Osteocyte (in vitro differentiated cells): ENCODE measurements at regions not wholly inside any gene's neighbourhood (a gene's known extent, or its start where the extent isn't known, plus 50 kb on each side); places are given as distances from the start of the nearest gene placed in this dataset.

Source experiments
- DNase-seq: peaks from one replicate; pipeline ENCODE4 v3.0.0; 2021; ENCODE audit warnings: mixed read lengths; ENCODE audit not compliant: unreplicated experiment; ENCODE audit errors: extremely low spot score
- H3K27ac Mint-ChIP-seq: one replicate; pipeline ENCODE4 v1.8.0; 2021; ENCODE audit warnings: mild to moderate bottlenecking, mixed read lengths; ENCODE audit not compliant: unreplicated experiment
- H3K27me3 Mint-ChIP-seq: one replicate; pipeline ENCODE4 v1.8.0; 2021; ENCODE audit warnings: mixed read lengths; ENCODE audit not compliant: unreplicated experiment
- H3K36me3 Mint-ChIP-seq: one replicate; pipeline ENCODE4 v1.8.0; 2021; ENCODE audit warnings: mixed read lengths; ENCODE audit not compliant: unreplicated experiment
- H3K4me1 Mint-ChIP-seq: one replicate; pipeline ENCODE4 v1.8.0; 2021; ENCODE audit warnings: mixed read lengths; ENCODE audit not compliant: unreplicated experiment
- H3K4me3 Mint-ChIP-seq: one replicate; pipeline ENCODE4 v1.8.0; 2021; ENCODE audit warnings: mild to moderate bottlenecking, moderate library complexity, mixed read lengths; ENCODE audit not compliant: unreplicated experiment
- H3K9me3 Mint-ChIP-seq: one replicate; pipeline ENCODE4 v1.8.0; 2021; ENCODE audit warnings: mixed read lengths; ENCODE audit not compliant: unreplicated experiment
- CTCF ChIP-seq: fragments of 200-600 bp; sonication (generic); IDR thresholded peaks from 2 replicates; pipeline ENCODE4 v1.5.0; 2021; ENCODE audit warnings: antibody characterized with exemption, mild to moderate bottlenecking, moderate library complexity

DNA sequence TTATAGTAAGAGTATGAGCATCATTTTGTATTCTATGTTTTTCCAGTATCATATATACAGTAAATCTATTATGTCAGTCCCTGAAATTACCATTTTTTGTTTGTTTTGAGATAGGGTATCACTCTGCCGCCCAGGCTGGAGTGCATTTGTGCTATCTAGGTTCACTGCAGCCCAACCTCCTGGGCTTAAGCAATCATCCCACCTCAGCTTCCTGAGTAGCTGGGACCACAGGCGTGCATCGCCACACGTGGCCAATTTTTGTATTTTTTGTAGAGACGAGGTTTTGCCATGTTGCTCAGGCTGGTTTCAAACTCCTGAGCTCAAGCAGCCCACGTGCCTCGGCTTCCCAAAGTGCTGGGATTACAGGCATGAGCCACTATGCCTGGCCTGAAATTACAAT is 85.6 kb downstream of the ZNF330 start:
- DNase-seq = no peak
- TF ChIP-seq CTCF = no peak
- peaks cover 5% of the 10 kb centered on the region for H3K4me1 Mint-ChIP-seq
- H3K9me3 Mint-ChIP-seq = no peaks in the 10 kb centered on the region
- no peaks in the 10 kb centered on the region for H3K36me3 Mint-ChIP-seq
- H3K27me3 Mint-ChIP-seq = peaks cover 12% of the 10 kb centered on the region
- H3K4me3 Mint-ChIP-seq = no peak overlapping the region
- H3K27ac Mint-ChIP-seq = no peak overlapping the region

DNA sequence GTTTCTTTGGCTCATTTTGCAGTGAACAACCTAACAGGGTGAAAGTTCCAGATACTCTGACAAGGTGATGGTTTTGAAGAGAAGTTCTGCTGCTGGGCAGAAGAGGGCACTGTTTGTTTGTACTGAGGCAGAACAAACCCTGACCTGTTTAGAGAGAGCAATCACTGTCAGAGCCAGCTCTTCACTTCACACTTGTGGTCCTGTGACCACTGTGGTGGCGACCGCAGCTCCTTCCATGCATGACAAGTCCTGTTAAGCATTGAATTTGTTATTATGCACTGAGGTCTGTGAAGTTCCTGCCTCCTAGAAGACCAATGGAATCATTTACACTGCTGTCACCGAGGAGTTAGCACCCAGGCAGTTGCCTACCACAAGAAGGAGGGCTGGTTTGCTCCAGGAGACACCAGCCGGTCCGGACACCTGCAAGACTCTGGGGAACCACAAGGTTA is 86.6 kb downstream of the ZNF330 start:
- no peak for DNase-seq
- Mint-ChIP-seq H3K27me3 (peaks cover 20% of the 10 kb centered on the region), H3K9me3 (no peaks in the 10 kb centered on the region), H3K27ac (no peak overlapping the region), H3K4me3 (no peak overlapping the region), H3K4me1 (peaks cover 5% of the 10 kb centered on the region), H3K36me3 (no peaks in the 10 kb centered on the region)
- peak; percentile 84 for TF ChIP-seq CTCF

DNA sequence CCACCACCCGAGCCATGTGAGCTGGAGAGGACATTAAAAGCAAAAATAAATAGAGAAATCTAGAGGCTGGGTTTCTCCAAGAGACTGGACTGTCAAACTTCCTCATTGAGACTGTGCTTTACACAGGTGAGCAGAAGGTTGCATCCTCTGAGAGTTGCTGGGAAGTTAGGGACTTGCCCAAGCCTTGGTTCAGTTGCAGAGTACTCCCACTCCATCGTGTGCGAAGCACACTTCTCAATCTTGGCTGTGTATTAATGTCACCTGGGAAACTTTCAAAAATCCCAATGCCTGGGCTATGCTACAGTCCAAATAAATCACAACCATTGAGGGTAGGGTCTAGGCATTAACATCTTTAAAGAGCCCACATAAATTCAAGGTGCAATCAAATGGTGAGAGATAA is 89.2 kb downstream of the ZNF330 start:
- Mint-ChIP-seq H3K36me3 (no peaks in the 10 kb centered on the region), H3K27me3 (peaks cover 35% of the 10 kb centered on the region), H3K9me3 (no peaks in the 10 kb centered on the region)

GRCh38 chr4:141311246-141312204 is 90.8 kb downstream of the ZNF330 start:
- no peak for TF ChIP-seq CTCF
- no peaks in the 10 kb centered on the region for H3K36me3 Mint-ChIP-seq
- no peak overlapping the region for H3K27ac Mint-ChIP-seq
- peaks cover 31% of the 10 kb centered on the region for H3K27me3 Mint-ChIP-seq
- peaks cover 5% of the 10 kb centered on the region for H3K4me1 Mint-ChIP-seq
- H3K9me3 Mint-ChIP-seq = no peaks in the 10 kb centered on the region
- DNase-seq = no peak
- no peak overlapping the region for H3K4me3 Mint-ChIP-seq

More for the DNA sequence above, 89.2 kb downstream of the ZNF330 start:
- Mint-ChIP-seq H3K4me1 (peaks cover 5% of the 10 kb centered on the region), H3K4me3 (no peak overlapping the region), H3K27ac (no peak overlapping the region)
- no peak for TF ChIP-seq CTCF
- no peak for DNase-seq

DNA sequence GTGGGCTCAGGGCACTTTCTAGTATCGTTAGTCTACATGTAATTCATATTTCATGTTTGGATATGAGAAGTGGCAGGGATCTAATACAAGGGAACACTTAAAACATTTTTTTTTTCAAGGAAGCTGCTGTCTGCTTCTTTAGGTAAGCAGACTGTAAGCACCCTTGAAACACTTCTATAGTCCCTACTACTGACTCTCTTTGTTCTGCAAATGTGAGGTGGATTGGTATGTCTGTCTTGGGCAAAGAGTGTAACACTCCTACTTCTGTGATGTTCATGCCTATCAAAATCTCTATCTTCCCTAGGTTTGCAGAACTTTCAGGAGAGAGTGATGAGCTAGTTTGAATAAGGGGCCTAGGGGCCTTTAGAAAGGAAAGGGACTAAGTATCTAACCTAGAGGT is 93.9 kb downstream of the ZNF330 start:
- DNase-seq = no peak
- no peak overlapping the region for H3K4me3 Mint-ChIP-seq
- no peaks in the 10 kb centered on the region for H3K9me3 Mint-ChIP-seq
- H3K27me3 Mint-ChIP-seq = peaks cover 55% of the 10 kb centered on the region
- no peak overlapping the region for H3K27ac Mint-ChIP-seq
- no peak for TF ChIP-seq CTCF
- no peaks in the 10 kb centered on the region for H3K36me3 Mint-ChIP-seq
- H3K4me1 Mint-ChIP-seq = no peaks in the 10 kb centered on the region
